SK-N-MC (cell line): ENCODE measurements at regions not wholly inside any gene's neighbourhood (a gene's known extent, or its start where the extent isn't known, plus 50 kb on each side); places are given as distances from the start of the nearest gene placed in this dataset.

Experiments used
- DNase-seq: peaks from one replicate; pipeline ENCODE4 v3.0.0-alpha.2; 2011; ENCODE audit warnings: low read depth, low spot score
- H3K27ac ChIP-seq: fragments of 200-600 bp; sonication (generic); 2 replicates; pipeline ENCODE4 v1.5.1; 2016; ENCODE audit warnings: mixed run types
- H3K36me3 ChIP-seq: fragments of 200-600 bp; sonication (generic); 2 replicates; pipeline ENCODE4 v1.6.1; 2017; ENCODE audit warnings: antibody characterized with exemption, low read length, mixed read lengths; ENCODE audit not compliant: insufficient read depth
- H3K4me3 ChIP-seq: fragments of 200-600 bp; sonication (generic); 2 replicates; pipeline ENCODE4 v1.5.1; 2016
- H3K9ac ChIP-seq: fragments of 200-600 bp; sonication (generic); 2 replicates; pipeline ENCODE4 v1.8.0; 2017; ENCODE audit warnings: mixed run types, mixed read lengths; ENCODE audit not compliant: insufficient read length
- H3K9me3 ChIP-seq: fragments of 200-600 bp; sonication (generic); 2 replicates; pipeline ENCODE4 v1.6.1; 2017; ENCODE audit warnings: low read depth, mild to moderate bottlenecking, antibody characterized with exemption, low read length, moderate library complexity, mixed read lengths
- EZH2 ChIP-seq: fragments of 200-600 bp; sonication (generic); IDR thresholded peaks from one replicate; pipeline ENCODE4 v1.6.1; 2017; ENCODE audit warnings: antibody characterized with exemption
- FOXP2 ChIP-seq: optimal IDR thresholded peaks from 2 replicates; pipeline ENCODE3; 2011; ENCODE audit warnings: mild to moderate bottlenecking, moderate library complexity; ENCODE audit not compliant: insufficient read depth; ENCODE audit errors: extremely low read length, control extremely low read depth
- POLR2AphosphoS5 ChIP-seq: IDR thresholded peaks from 2 replicates; pipeline ENCODE4 v1.6.1; 2012; ENCODE audit warnings: mild to moderate bottlenecking, low read depth, low read length, borderline replicate concordance

DNA sequence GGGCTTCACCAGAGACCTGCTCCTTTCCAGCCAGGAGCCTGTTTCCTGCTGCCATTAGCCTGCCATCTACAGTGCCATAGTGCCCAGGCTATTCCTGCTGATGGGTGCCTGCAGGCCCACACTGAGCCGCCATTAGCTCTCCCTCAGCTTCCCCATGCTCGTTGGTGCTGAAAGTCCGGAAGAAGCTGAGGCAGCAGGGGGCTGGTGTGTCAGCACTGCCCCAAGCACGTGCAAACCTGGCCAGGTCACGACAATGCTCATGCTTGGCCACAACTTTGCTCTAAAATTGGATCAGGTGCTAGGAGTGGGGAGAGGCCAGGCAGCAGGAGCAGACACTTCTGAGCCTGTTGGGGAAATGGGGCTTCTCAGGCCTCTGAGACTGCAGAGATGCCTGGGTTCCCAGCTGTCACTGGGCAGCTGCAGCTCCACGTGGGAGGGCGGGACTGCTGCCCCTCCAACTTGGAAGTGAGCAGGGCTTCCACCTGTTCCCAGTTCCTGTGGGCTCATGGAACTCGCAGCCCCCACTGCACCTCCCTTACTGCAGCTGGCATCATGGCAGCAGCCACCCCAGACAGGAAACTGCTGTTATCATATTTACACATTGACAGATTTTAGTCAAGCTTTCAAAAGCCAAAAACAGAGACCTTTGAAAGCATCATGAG lies 913.9 kb downstream of the FSTL5 start:
- Histone ChIP-seq H3K4me3 (no peak overlapping the region), H3K27ac (no peak overlapping the region)
- no peak for DNase-seq

DNA sequence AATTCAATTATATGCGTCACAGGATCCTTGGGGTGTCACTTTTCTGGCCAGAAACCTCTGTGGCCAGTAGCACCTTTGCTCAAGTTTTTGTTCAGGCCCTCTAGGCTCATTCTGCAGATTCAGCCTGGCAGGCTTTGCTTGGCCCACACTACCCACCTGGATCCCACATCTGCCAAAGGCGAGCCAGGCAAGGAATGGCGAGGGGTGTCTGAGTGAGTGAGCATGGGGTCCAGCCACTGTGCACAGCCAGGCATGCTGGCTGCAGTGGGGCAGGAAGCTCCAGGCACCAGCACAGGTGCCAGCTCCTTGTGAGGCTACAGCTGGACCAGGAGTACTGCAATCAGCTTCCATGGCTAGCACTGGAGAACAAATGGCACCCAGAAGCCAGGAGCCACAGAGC lies 914.9 kb downstream of the FSTL5 start:
- Histone ChIP-seq H3K9me3 (no peaks in the 10 kb centered on the region), H3K9ac (no peak overlapping the region), H3K36me3 (no peaks in the 10 kb centered on the region), H3K4me3 (no peak overlapping the region), H3K27ac (no peak overlapping the region)
- DNase-seq = no peak
- TF ChIP-seq FOXP2 = no peak

More for the DNA sequence above, 913.9 kb downstream of the FSTL5 start:
- Histone ChIP-seq H3K9ac (no peak overlapping the region), H3K9me3 (no peaks in the 10 kb centered on the region), H3K36me3 (no peaks in the 10 kb centered on the region)
- TF ChIP-seq FOXP2 = no peak
- no peak for TF ChIP-seq POLR2AphosphoS5
- TF ChIP-seq EZH2 = no peak

- DNase-seq = no peak
- TF ChIP-seq EZH2 = no peak
- TF ChIP-seq POLR2AphosphoS5 = no peak
- no peak for TF ChIP-seq FOXP2
- H3K9me3 ChIP-seq = no peaks in the 10 kb centered on the region
- H3K9ac ChIP-seq = no peak overlapping the region
- no peaks in the 10 kb centered on the region for H3K36me3 ChIP-seq
- H3K27ac ChIP-seq = no peak overlapping the region
- H3K4me3 ChIP-seq = no peak overlapping the region
Observed at GRCh38 chr4:161247831-161248230, 916.0 kb downstream of the FSTL5 start.

DNA sequence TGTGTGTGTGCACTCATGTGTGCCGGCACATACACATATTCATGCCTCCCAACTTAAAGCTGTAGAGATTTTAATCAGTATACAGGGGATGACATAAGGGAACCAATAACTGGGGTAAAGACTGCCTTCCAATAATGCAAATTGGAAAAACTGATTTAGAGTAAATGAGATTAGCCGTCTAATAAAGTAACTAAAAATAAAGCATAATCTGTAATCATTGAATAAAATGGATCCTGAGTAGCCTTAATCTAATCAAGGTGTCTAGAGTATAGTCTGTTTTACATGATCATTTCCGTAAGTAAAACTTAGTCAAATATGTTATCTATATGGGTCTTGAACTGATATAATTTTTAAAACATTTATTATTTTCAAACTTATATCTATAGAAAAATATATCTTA lies 925.8 kb downstream of the FSTL5 start:
- TF ChIP-seq EZH2 = no peak
- no peak for TF ChIP-seq FOXP2
- no peak for TF ChIP-seq POLR2AphosphoS5
- Histone ChIP-seq H3K36me3 (no peaks in the 10 kb centered on the region), H3K27ac (no peak overlapping the region), H3K9me3 (no peaks in the 10 kb centered on the region), H3K9ac (no peak overlapping the region), H3K4me3 (no peak overlapping the region)
- DNase-seq = no peak

- Histone ChIP-seq H3K9ac (no peak overlapping the region), H3K27ac (no peak overlapping the region), H3K36me3 (no peaks in the 10 kb centered on the region), H3K4me3 (no peak overlapping the region), H3K9me3 (no peaks in the 10 kb centered on the region)
- TF ChIP-seq EZH2 (no peak), FOXP2 (no peak), POLR2AphosphoS5 (no peak)
- no peak for DNase-seq
Observed at GRCh38 chr4:161237495-161237894, 926.3 kb downstream of the FSTL5 start.

DNA sequence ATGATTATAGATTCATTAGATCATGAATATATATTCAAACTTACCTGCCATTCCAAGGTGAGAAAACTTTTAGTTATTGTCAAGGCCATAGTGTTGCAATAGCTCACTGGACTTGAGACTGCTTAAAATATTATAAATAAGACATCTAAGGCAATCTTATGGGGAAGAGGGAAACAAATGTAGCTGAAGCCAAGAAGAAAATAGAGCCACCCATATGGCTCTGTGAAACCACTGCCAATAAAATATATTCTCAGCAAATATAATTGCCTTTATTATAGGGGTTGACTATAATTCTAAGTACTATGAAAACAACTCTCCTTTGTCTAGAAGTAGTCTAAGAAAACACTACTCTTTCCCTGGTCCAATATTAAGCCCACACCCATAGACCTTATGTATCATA lies 938.5 kb downstream of the FSTL5 start:
- no peak for TF ChIP-seq POLR2AphosphoS5
- TF ChIP-seq EZH2 = no peak
- TF ChIP-seq FOXP2 = no peak
- no peak overlapping the region for H3K9ac ChIP-seq
- H3K36me3 ChIP-seq = no peaks in the 10 kb centered on the region
- H3K27ac ChIP-seq = no peak overlapping the region
- H3K9me3 ChIP-seq = no peaks in the 10 kb centered on the region
- no peak for DNase-seq
- H3K4me3 ChIP-seq = no peak overlapping the region

GRCh38 chr4:161222889-161223288 lies 940.9 kb downstream of the FSTL5 start:
- Histone ChIP-seq H3K9ac (no peak overlapping the region), H3K27ac (no peak overlapping the region)
- TF ChIP-seq POLR2AphosphoS5 = no peak
- no peak for TF ChIP-seq FOXP2
- TF ChIP-seq EZH2 = no peak

DNA sequence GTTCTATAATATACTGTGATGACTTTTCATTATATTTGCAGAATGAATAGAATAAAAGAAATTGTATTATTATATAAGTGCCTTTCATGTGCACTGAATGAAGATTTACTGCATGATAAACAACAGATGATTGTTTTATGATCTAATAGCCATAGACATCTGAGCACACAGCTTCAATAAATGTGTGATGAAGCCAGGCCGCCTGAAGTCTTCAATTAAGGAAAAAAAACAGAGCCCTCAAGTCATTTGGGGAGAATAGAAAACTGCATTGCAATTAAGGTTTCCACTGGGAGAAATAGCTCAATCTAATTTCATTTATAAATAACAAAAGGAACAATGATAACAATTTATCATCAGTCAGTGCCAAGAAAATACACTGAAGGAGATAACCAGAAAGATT lies 955.2 kb downstream of the FSTL5 start:
- Histone ChIP-seq H3K9me3 (no peaks in the 10 kb centered on the region), H3K36me3 (no peaks in the 10 kb centered on the region), H3K4me3 (no peak overlapping the region), H3K27ac (no peak overlapping the region), H3K9ac (no peak overlapping the region)
- TF ChIP-seq FOXP2 = no peak
- TF ChIP-seq POLR2AphosphoS5 = no peak
- TF ChIP-seq EZH2 = no peak
- DNase-seq = no peak

More at GRCh38 chr4:161222889-161223288, 940.9 kb downstream of the FSTL5 start:
- DNase-seq = no peak
- Histone ChIP-seq H3K9me3 (no peaks in the 10 kb centered on the region), H3K4me3 (no peak overlapping the region), H3K36me3 (no peaks in the 10 kb centered on the region)

DNA sequence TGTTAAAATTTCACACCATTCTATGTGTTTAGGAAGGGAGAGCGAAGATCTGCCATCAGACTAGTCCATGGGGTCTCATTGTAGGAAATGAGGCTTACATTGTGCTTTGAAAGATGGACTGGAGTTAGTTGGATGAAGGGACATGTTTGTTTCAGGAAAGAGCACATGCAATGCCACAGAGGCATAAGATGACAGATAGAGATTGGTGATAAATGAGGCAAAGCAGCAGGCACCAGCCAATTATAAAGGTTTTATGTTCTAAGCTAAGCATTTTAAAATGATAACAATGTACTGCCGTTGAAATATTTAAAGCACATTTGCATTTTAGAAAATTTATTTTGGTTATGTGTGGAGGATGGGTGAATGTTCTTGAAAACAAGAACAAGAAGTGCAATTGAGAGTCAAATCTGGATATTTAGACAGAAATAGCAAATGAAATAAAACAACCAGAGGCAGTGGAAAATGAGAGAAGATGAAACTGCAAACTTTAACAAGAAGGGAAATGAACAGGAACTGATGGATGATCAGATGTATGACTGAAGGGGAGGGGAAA lies 957.2 kb downstream of the FSTL5 start:
- H3K27ac ChIP-seq = no peak overlapping the region
- H3K9me3 ChIP-seq = no peaks in the 10 kb centered on the region
- no peak overlapping the region for H3K4me3 ChIP-seq
- DNase-seq = no peak
- no peak overlapping the region for H3K9ac ChIP-seq
- H3K36me3 ChIP-seq = no peaks in the 10 kb centered on the region
- TF ChIP-seq FOXP2 (no peak), EZH2 (no peak), POLR2AphosphoS5 (no peak)
